MM.1S (cell line): ENCODE measurements at regions not wholly inside any gene's neighbourhood (a gene's known extent, or its start where the extent isn't known, plus 50 kb on each side); places are given as distances from the start of the nearest gene placed in this dataset.

Experiments used
- DNase-seq: peaks from one replicate; pipeline ENCODE4 v3.0.0-alpha.2; 2015
- H2AFZ ChIP-seq: fragments of 300-600 bp; sonication (generic); 2 replicates; pipeline ENCODE4 v1.6.0; 2016; ENCODE audit warnings: antibody characterized with exemption, low read length
- H3F3A ChIP-seq: fragments of 300-600 bp; sonication (generic); 2 replicates; pipeline ENCODE4 v1.6.1; 2016; ENCODE audit warnings: mild to moderate bottlenecking, antibody characterized with exemption, low read length, moderate library complexity, mixed read lengths; ENCODE audit not compliant: insufficient read depth
- H3K27ac ChIP-seq: fragments of 300-600 bp; sonication (generic); 2 replicates; pipeline ENCODE4 v1.5.1; 2016; ENCODE audit warnings: mild to moderate bottlenecking, low read length
- H3K27me3 ChIP-seq: fragments of 300-600 bp; sonication (generic); replicated peaks from 2 replicates; pipeline ENCODE4 v1.6.0; 2016; ENCODE audit warnings: low read length; ENCODE audit not compliant: insufficient read depth
- H3K36me3 ChIP-seq: fragments of 300-600 bp; sonication (generic); replicated peaks from 2 replicates; pipeline ENCODE4 v1.6.1; 2016; ENCODE audit warnings: mild to moderate bottlenecking, low read length, mixed read lengths; ENCODE audit not compliant: insufficient read depth
- H3K4me1 ChIP-seq: fragments of 300-600 bp; sonication (generic); 2 replicates; pipeline ENCODE4 v1.6.1; 2016; ENCODE audit warnings: low read length, mixed read lengths
- H3K4me2 ChIP-seq: fragments of 300-600 bp; sonication (generic); 2 replicates; pipeline ENCODE4 v1.6.0; 2016; ENCODE audit warnings: low read depth, low read length
- H3K4me3 ChIP-seq: fragments of 300-600 bp; sonication (generic); 2 replicates; pipeline ENCODE4 v1.5.1; 2016; ENCODE audit warnings: low read length, mixed read lengths
- H3K79me2 ChIP-seq: fragments of 300-600 bp; sonication (generic); 2 replicates; pipeline ENCODE4 v1.6.1; 2016; ENCODE audit warnings: mixed run types, low read length, mixed read lengths
- H3K9ac ChIP-seq: fragments of 300-600 bp; sonication (generic); 2 replicates; pipeline ENCODE4 v1.6.1; 2016; ENCODE audit warnings: low read length, mixed read lengths
- H3K9me2 ChIP-seq: fragments of 300-600 bp; sonication (generic); replicated peaks from 2 replicates; pipeline ENCODE4 v1.6.1; 2016; ENCODE audit warnings: mild to moderate bottlenecking, low read length, mixed read lengths; ENCODE audit not compliant: insufficient read depth
- H3K9me3 ChIP-seq: fragments of 300-600 bp; sonication (generic); replicated peaks from 2 replicates; pipeline ENCODE4 v1.6.1; 2016; ENCODE audit warnings: mild to moderate bottlenecking, low read length, mixed read lengths; ENCODE audit not compliant: insufficient read depth
- H4K20me1 ChIP-seq: fragments of 300-600 bp; sonication (generic); 2 replicates; pipeline ENCODE4 v1.6.1; 2016; ENCODE audit warnings: mild to moderate bottlenecking, low read length, moderate library complexity, mixed read lengths; ENCODE audit not compliant: insufficient read depth
- CTCF ChIP-seq: fragments of 300-600 bp; sonication (generic); IDR thresholded peaks from 2 replicates; pipeline ENCODE4 v1.5.1; 2016; ENCODE audit warnings: antibody characterized with exemption, low read length, mixed read lengths
- EZH2 ChIP-seq: fragments of 300-600 bp; sonication (generic); optimal IDR thresholded peaks from 2 replicates; pipeline ENCODE3; 2017; ENCODE audit warnings: low read depth, mild to moderate bottlenecking, antibody characterized with exemption, low read length, mixed read lengths
- EZH2phosphoT487 ChIP-seq: fragments of 300-600 bp; sonication (generic); IDR thresholded peaks from 2 replicates; pipeline ENCODE4 v1.6.1; 2018; ENCODE audit warnings: antibody characterized with exemption, low read length

GRCh38 chr2:12543978-12544558 is 172.7 kb upstream of the TRIB2 start:
- H3K9ac ChIP-seq: no peak overlapping the region
- no peaks in the 10 kb centered on the region for H3F3A ChIP-seq
- no peaks in the 10 kb centered on the region for H3K36me3 ChIP-seq
- no peak overlapping the region for H3K4me3 ChIP-seq
- no peaks in the 10 kb centered on the region for H3K9me3 ChIP-seq
- H3K27ac ChIP-seq: no peak overlapping the region
- no peaks in the 10 kb centered on the region for H4K20me1 ChIP-seq
- H3K4me2 ChIP-seq: no peak overlapping the region
- no peak overlapping the region for H2AFZ ChIP-seq
- no peaks in the 10 kb centered on the region for H3K79me2 ChIP-seq
- no peaks in the 10 kb centered on the region for H3K27me3 ChIP-seq
- peak; percentile 14 for DNase-seq
- H3K4me1 ChIP-seq: no peaks in the 10 kb centered on the region
- no peaks in the 10 kb centered on the region for H3K9me2 ChIP-seq
- TF ChIP-seq EZH2 (no peak), CTCF (no peak), EZH2phosphoT487 (no peak)

GRCh38 chr2:12547566-12548170 is 169.1 kb upstream of the TRIB2 start:
- Histone ChIP-seq H3K9me2 (no peaks in the 10 kb centered on the region), H3K36me3 (no peaks in the 10 kb centered on the region), H3K79me2 (no peaks in the 10 kb centered on the region), H3K27me3 (no peaks in the 10 kb centered on the region), H3K4me1 (no peaks in the 10 kb centered on the region), H3K4me2 (no peak overlapping the region), H3K4me3 (no peak overlapping the region), H3K9ac (no peak overlapping the region), H3K27ac (no peak overlapping the region), H3F3A (no peaks in the 10 kb centered on the region), H3K9me3 (no peaks in the 10 kb centered on the region), H2AFZ (no peak overlapping the region), H4K20me1 (no peaks in the 10 kb centered on the region)
- no peak for DNase-seq
- TF ChIP-seq EZH2 (no peak), EZH2phosphoT487 (no peak), CTCF (no peak)

GRCh38 chr2:12548906-12549305 is 167.8 kb upstream of the TRIB2 start:
- Histone ChIP-seq H3K4me2 (no peak overlapping the region), H2AFZ (no peak overlapping the region), H3K4me3 (no peak overlapping the region), H4K20me1 (no peaks in the 10 kb centered on the region), H3K9me2 (no peaks in the 10 kb centered on the region), H3K27me3 (no peaks in the 10 kb centered on the region), H3K9me3 (no peaks in the 10 kb centered on the region), H3K36me3 (no peaks in the 10 kb centered on the region), H3K4me1 (no peaks in the 10 kb centered on the region), H3K9ac (no peak overlapping the region), H3F3A (no peaks in the 10 kb centered on the region), H3K79me2 (no peaks in the 10 kb centered on the region), H3K27ac (no peak overlapping the region)
- no peak for DNase-seq
- TF ChIP-seq EZH2phosphoT487 (no peak), CTCF (no peak), EZH2 (no peak)
